ENCODE measurements at regions not wholly inside any gene's neighbourhood (a gene's known extent, or its start where the extent isn't known, plus 50 kb on each side); places are given as distances from the start of the nearest gene placed in this dataset.

GRCh38 chr17:72507370-72507769, 386.6 kb downstream of the SOX9 start:
- Histone ChIP-seq H3K36me3 (ENCODE audit: control insufficient read depth, insufficient read depth, low read length) (no peaks in the 10 kb centered on the region), H3K27me3 (ENCODE audit: control insufficient read depth, insufficient read depth, low read length) (no peaks in the 10 kb centered on the region), H3K4me1 (ENCODE audit: control insufficient read depth, insufficient read depth, low read length) (peaks cover 35% of the 10 kb centered on the region), H3K4me3 (ENCODE audit: low read length) (no peak overlapping the region), H3K9me3 (ENCODE audit: control insufficient read depth, low read length) (no peaks in the 10 kb centered on the region), H3K9ac (ENCODE audit: low read length) (no peak overlapping the region)

GRCh38 chr17:72510351-72511016, 389.7 kb downstream of the SOX9 start:
- H3K9me3 ChIP-seq (ENCODE audit: control insufficient read depth, low read length), result no peaks in the 10 kb centered on the region
- no peaks in the 10 kb centered on the region for H3K27me3 ChIP-seq (ENCODE audit: control insufficient read depth, insufficient read depth, low read length)
- H3K36me3 ChIP-seq (ENCODE audit: control insufficient read depth, insufficient read depth, low read length), result no peaks in the 10 kb centered on the region
- H3K4me3 ChIP-seq (ENCODE audit: low read length), result no peak overlapping the region
- peaks cover 45% of the 10 kb centered on the region for H3K4me1 ChIP-seq (ENCODE audit: control insufficient read depth, insufficient read depth, low read length)
- no peak overlapping the region for H3K9ac ChIP-seq (ENCODE audit: low read length)

GRCh38 chr17:72511242-72511641, 390.4 kb downstream of the SOX9 start:
- Histone ChIP-seq H3K4me3 (ENCODE audit: low read length) (no peak overlapping the region), H3K36me3 (ENCODE audit: control insufficient read depth, insufficient read depth, low read length) (no peaks in the 10 kb centered on the region), H3K9me3 (ENCODE audit: control insufficient read depth, low read length) (no peaks in the 10 kb centered on the region), H3K27me3 (ENCODE audit: control insufficient read depth, insufficient read depth, low read length) (no peaks in the 10 kb centered on the region), H3K9ac (ENCODE audit: low read length) (no peak overlapping the region), H3K4me1 (ENCODE audit: control insufficient read depth, insufficient read depth, low read length) (peaks cover 53% of the 10 kb centered on the region)

- H3K4me1 ChIP-seq (ENCODE audit: control insufficient read depth, insufficient read depth, low read length), result peaks cover 59% of the 10 kb centered on the region
- no peaks in the 10 kb centered on the region for H3K9me3 ChIP-seq (ENCODE audit: control insufficient read depth, low read length)
- no peaks in the 10 kb centered on the region for H3K36me3 ChIP-seq (ENCODE audit: control insufficient read depth, insufficient read depth, low read length)
- no peak overlapping the region for H3K9ac ChIP-seq (ENCODE audit: low read length)
- no peaks in the 10 kb centered on the region for H3K27me3 ChIP-seq (ENCODE audit: control insufficient read depth, insufficient read depth, low read length)
- H3K4me3 ChIP-seq (ENCODE audit: low read length), result no peak overlapping the region
Measured at GRCh38 chr17:72511874-72512273, 391.1 kb downstream of the SOX9 start.

- no peaks in the 10 kb centered on the region for H3K9me3 ChIP-seq (ENCODE audit: control insufficient read depth, low read length)
- no peaks in the 10 kb centered on the region for H3K36me3 ChIP-seq (ENCODE audit: control insufficient read depth, insufficient read depth, low read length)
- H3K4me1 ChIP-seq (ENCODE audit: control insufficient read depth, insufficient read depth, low read length), result peaks cover 69% of the 10 kb centered on the region
- no peak overlapping the region for H3K4me3 ChIP-seq (ENCODE audit: low read length)
- H3K27me3 ChIP-seq (ENCODE audit: control insufficient read depth, insufficient read depth, low read length), result no peaks in the 10 kb centered on the region
- no peak overlapping the region for H3K9ac ChIP-seq (ENCODE audit: low read length)
Measured at GRCh38 chr17:72512649-72513556, 392.1 kb downstream of the SOX9 start.

- H3K27me3 ChIP-seq (ENCODE audit: control insufficient read depth, insufficient read depth, low read length), result no peaks in the 10 kb centered on the region
- H3K4me1 ChIP-seq (ENCODE audit: control insufficient read depth, insufficient read depth, low read length), result peaks cover 75% of the 10 kb centered on the region
- no peak overlapping the region for H3K4me3 ChIP-seq (ENCODE audit: low read length)
- H3K36me3 ChIP-seq (ENCODE audit: control insufficient read depth, insufficient read depth, low read length), result no peaks in the 10 kb centered on the region
- H3K9ac ChIP-seq (ENCODE audit: low read length), result no peak overlapping the region
- H3K9me3 ChIP-seq (ENCODE audit: control insufficient read depth, low read length), result no peaks in the 10 kb centered on the region
Measured at GRCh38 chr17:72514321-72514861, 393.6 kb downstream of the SOX9 start.

GRCh38 chr17:72514891-72515290, 394.1 kb downstream of the SOX9 start:
- H3K4me1 ChIP-seq (ENCODE audit: control insufficient read depth, insufficient read depth, low read length), result peaks cover 79% of the 10 kb centered on the region
- no peaks in the 10 kb centered on the region for H3K27me3 ChIP-seq (ENCODE audit: control insufficient read depth, insufficient read depth, low read length)
- no peaks in the 10 kb centered on the region for H3K36me3 ChIP-seq (ENCODE audit: control insufficient read depth, insufficient read depth, low read length)
- H3K4me3 ChIP-seq (ENCODE audit: low read length), result no peak overlapping the region
- no peaks in the 10 kb centered on the region for H3K9me3 ChIP-seq (ENCODE audit: control insufficient read depth, low read length)
- peak overlapping the region; percentile 26 for H3K9ac ChIP-seq (ENCODE audit: low read length)

- H3K9me3 ChIP-seq (ENCODE audit: control insufficient read depth, low read length), result no peaks in the 10 kb centered on the region
- no peak overlapping the region for H3K4me3 ChIP-seq (ENCODE audit: low read length)
- peaks cover 78% of the 10 kb centered on the region for H3K4me1 ChIP-seq (ENCODE audit: control insufficient read depth, insufficient read depth, low read length)
- peak overlapping the region; percentile 26 for H3K9ac ChIP-seq (ENCODE audit: low read length)
- H3K27me3 ChIP-seq (ENCODE audit: control insufficient read depth, insufficient read depth, low read length), result no peaks in the 10 kb centered on the region
- H3K36me3 ChIP-seq (ENCODE audit: control insufficient read depth, insufficient read depth, low read length), result no peaks in the 10 kb centered on the region
Measured at GRCh38 chr17:72515291-72516065, 394.7 kb downstream of the SOX9 start.

GRCh38 chr17:72516772-72517399, 396.1 kb downstream of the SOX9 start:
- H3K4me1 ChIP-seq (ENCODE audit: control insufficient read depth, insufficient read depth, low read length), result peaks cover 74% of the 10 kb centered on the region
- no peaks in the 10 kb centered on the region for H3K36me3 ChIP-seq (ENCODE audit: control insufficient read depth, insufficient read depth, low read length)
- no peaks in the 10 kb centered on the region for H3K9me3 ChIP-seq (ENCODE audit: control insufficient read depth, low read length)
- H3K9ac ChIP-seq (ENCODE audit: low read length), result no peak overlapping the region
- H3K27me3 ChIP-seq (ENCODE audit: control insufficient read depth, insufficient read depth, low read length), result no peaks in the 10 kb centered on the region
- H3K4me3 ChIP-seq (ENCODE audit: low read length), result no peak overlapping the region

GRCh38 chr17:72517413-72518158, 396.8 kb downstream of the SOX9 start:
- no peaks in the 10 kb centered on the region for H3K9me3 ChIP-seq (ENCODE audit: control insufficient read depth, low read length)
- no peak overlapping the region for H3K4me3 ChIP-seq (ENCODE audit: low read length)
- H3K36me3 ChIP-seq (ENCODE audit: control insufficient read depth, insufficient read depth, low read length), result no peaks in the 10 kb centered on the region
- H3K9ac ChIP-seq (ENCODE audit: low read length), result peak overlapping the region; percentile 16
- peaks cover 68% of the 10 kb centered on the region for H3K4me1 ChIP-seq (ENCODE audit: control insufficient read depth, insufficient read depth, low read length)
- no peaks in the 10 kb centered on the region for H3K27me3 ChIP-seq (ENCODE audit: control insufficient read depth, insufficient read depth, low read length)

GRCh38 chr17:72518159-72518732, 397.4 kb downstream of the SOX9 start:
- no peak overlapping the region for H3K4me3 ChIP-seq (ENCODE audit: low read length)
- H3K27me3 ChIP-seq (ENCODE audit: control insufficient read depth, insufficient read depth, low read length), result no peaks in the 10 kb centered on the region
- H3K36me3 ChIP-seq (ENCODE audit: control insufficient read depth, insufficient read depth, low read length), result no peaks in the 10 kb centered on the region
- H3K9me3 ChIP-seq (ENCODE audit: control insufficient read depth, low read length), result no peaks in the 10 kb centered on the region
- peak overlapping the region; percentile 39 for H3K9ac ChIP-seq (ENCODE audit: low read length)
- peaks cover 61% of the 10 kb centered on the region for H3K4me1 ChIP-seq (ENCODE audit: control insufficient read depth, insufficient read depth, low read length)
